ENCODE measurements at regions not wholly inside any gene's neighbourhood (a gene's known extent, or its start where the extent isn't known, plus 50 kb on each side); places are given as distances from the start of the nearest gene placed in this dataset.

GRCh38 chr15:35810007-35810406, 264.0 kb upstream of the DPH6 start:
- DNase-seq, result no peak
- no peak overlapping the region for H3K4me3 ChIP-seq (ENCODE audit: low read depth, low read length)
- no peaks in the 10 kb centered on the region for H3K27me3 ChIP-seq (ENCODE audit: insufficient read depth, low read depth, severe bottlenecking)
- H3K27ac ChIP-seq, result no peak overlapping the region
- TF ChIP-seq CTCF (IDR thresholded peaks at IDR 0.05; ENCODE audit: low read depth, low read length), result no peak
- H3K36me3 ChIP-seq, result no peaks in the 10 kb centered on the region
- H3K9me3 ChIP-seq (ENCODE audit: severe bottlenecking), result no peaks in the 10 kb centered on the region

GRCh38 chr15:35813573-35813972, 267.6 kb upstream of the DPH6 start:
- no peak for DNase-seq
- no peak for TF ChIP-seq CTCF (IDR thresholded peaks at IDR 0.05; ENCODE audit: low read depth, low read length)
- no peaks in the 10 kb centered on the region for H3K27me3 ChIP-seq (ENCODE audit: insufficient read depth, low read depth, severe bottlenecking)
- no peaks in the 10 kb centered on the region for H3K36me3 ChIP-seq
- no peaks in the 10 kb centered on the region for H3K9me3 ChIP-seq (ENCODE audit: severe bottlenecking)
- no peak overlapping the region for H3K4me3 ChIP-seq (ENCODE audit: low read depth, low read length)
- H3K27ac ChIP-seq, result no peak overlapping the region

- no peaks in the 10 kb centered on the region for H3K9me3 ChIP-seq (ENCODE audit: severe bottlenecking)
- no peak overlapping the region for H3K4me3 ChIP-seq (ENCODE audit: low read depth, low read length)
- H3K36me3 ChIP-seq, result no peaks in the 10 kb centered on the region
- no peak for TF ChIP-seq CTCF (IDR thresholded peaks at IDR 0.05; ENCODE audit: low read depth, low read length)
- H3K27ac ChIP-seq, result no peak overlapping the region
- DNase-seq, result no peak
- no peaks in the 10 kb centered on the region for H3K27me3 ChIP-seq (ENCODE audit: insufficient read depth, low read depth, severe bottlenecking)
Measured at GRCh38 chr15:35818846-35819245, 272.9 kb upstream of the DPH6 start.

- no peak for TF ChIP-seq CTCF (IDR thresholded peaks at IDR 0.05; ENCODE audit: low read depth, low read length)
- no peaks in the 10 kb centered on the region for H3K36me3 ChIP-seq
- H3K9me3 ChIP-seq (ENCODE audit: severe bottlenecking), result no peaks in the 10 kb centered on the region
- H3K27ac ChIP-seq, result no peak overlapping the region
- DNase-seq, result no peak
- no peak overlapping the region for H3K4me3 ChIP-seq (ENCODE audit: low read depth, low read length)
- H3K27me3 ChIP-seq (ENCODE audit: insufficient read depth, low read depth, severe bottlenecking), result no peaks in the 10 kb centered on the region
Measured at GRCh38 chr15:35822153-35822552, 276.2 kb upstream of the DPH6 start.

GRCh38 chr15:35827141-35827540, 281.2 kb upstream of the DPH6 start:
- Histone ChIP-seq H3K27me3 (ENCODE audit: insufficient read depth, low read depth, severe bottlenecking) (no peaks in the 10 kb centered on the region), H3K4me3 (ENCODE audit: low read depth, low read length) (no peak overlapping the region), H3K9me3 (ENCODE audit: severe bottlenecking) (no peaks in the 10 kb centered on the region), H3K27ac (no peak overlapping the region), H3K36me3 (no peaks in the 10 kb centered on the region)
- TF ChIP-seq CTCF (IDR thresholded peaks at IDR 0.05; ENCODE audit: low read depth, low read length), result no peak
- no peak for DNase-seq

GRCh38 chr15:35827911-35828310, 281.9 kb upstream of the DPH6 start:
- TF ChIP-seq CTCF (IDR thresholded peaks at IDR 0.05; ENCODE audit: low read depth, low read length), result no peak
- Histone ChIP-seq H3K36me3 (no peaks in the 10 kb centered on the region), H3K27me3 (ENCODE audit: insufficient read depth, low read depth, severe bottlenecking) (no peaks in the 10 kb centered on the region), H3K9me3 (ENCODE audit: severe bottlenecking) (no peaks in the 10 kb centered on the region), H3K27ac (no peak overlapping the region), H3K4me3 (ENCODE audit: low read depth, low read length) (no peak overlapping the region)
- DNase-seq, result no peak
